Hepatocyte (in vitro differentiated cells): ENCODE measurements at regions not wholly inside any gene's neighbourhood (a gene's known extent, or its start where the extent isn't known, plus 50 kb on each side); places are given as distances from the start of the nearest gene placed in this dataset.
A peak's percentile ranks its signal among the peaks of the same experiment; 100 is the strongest.
"Not testable (repeated sequence)": the region's sequence is repeated elsewhere in the genome, so short reads cannot be mapped to it uniquely, and the experiment has no call there.

Source experiments
- DNase-seq: peaks from one replicate; pipeline ENCODE4 v3.0.0-alpha.2; 2016; ENCODE audit warnings: low spot score
- H2AFZ ChIP-seq: fragments of 200-600 bp; sonication (generic); 2 replicates; pipeline ENCODE4 v1.6.0; 2016; ENCODE audit warnings: antibody characterized with exemption, mild to moderate bottlenecking
- H3K27ac ChIP-seq: fragments of 200-600 bp; sonication (generic); 2 replicates; pipeline ENCODE4 v1.5.1; 2016; ENCODE audit warnings: mild to moderate bottlenecking
- H3K27me3 ChIP-seq: fragments of 200-600 bp; sonication (generic); 2 replicates; pipeline ENCODE4 v1.6.1; 2016
- H3K36me3 ChIP-seq: fragments of 200-600 bp; sonication (generic); replicated peaks from 2 replicates; pipeline ENCODE4 v1.5.1; 2016; ENCODE audit warnings: low read depth; ENCODE audit not compliant: insufficient read depth
- H3K4me1 ChIP-seq: fragments of 200-600 bp; sonication (generic); 2 replicates; pipeline ENCODE4 v1.5.1; 2016; ENCODE audit warnings: mild to moderate bottlenecking, moderate library complexity; ENCODE audit not compliant: insufficient read depth
- H3K4me2 ChIP-seq: fragments of 200-600 bp; sonication (generic); 2 replicates; pipeline ENCODE4 v1.6.0; 2016
- H3K4me3 ChIP-seq: fragments of 200-600 bp; sonication (generic); 2 replicates; pipeline ENCODE4 v1.5.1; 2016; ENCODE audit warnings: mild to moderate bottlenecking
- H3K79me2 ChIP-seq: fragments of 200-600 bp; sonication (generic); 2 replicates; pipeline ENCODE4 v1.6.0; 2017; ENCODE audit warnings: mild to moderate bottlenecking
- H3K9me2 ChIP-seq: fragments of 200-600 bp; sonication (generic); replicated peaks from 2 replicates; pipeline ENCODE4 v1.6.0; 2017; ENCODE audit warnings: mild to moderate bottlenecking; ENCODE audit not compliant: insufficient read depth
- H3K9me3 ChIP-seq: fragments of 200-600 bp; sonication (generic); 2 replicates; pipeline ENCODE4 v1.5.1; 2016; ENCODE audit warnings: low read depth, mild to moderate bottlenecking
- H4K20me1 ChIP-seq: fragments of 200-600 bp; sonication (generic); 2 replicates; pipeline ENCODE4 v1.6.0; 2016; ENCODE audit warnings: mild to moderate bottlenecking; ENCODE audit not compliant: insufficient read depth, poor library complexity, severe bottlenecking
- CTCF ChIP-seq: fragments of 200-600 bp; sonication (generic); IDR thresholded peaks from 2 replicates; pipeline ENCODE4 v1.5.1; 2016; ENCODE audit warnings: antibody characterized with exemption, mild to moderate bottlenecking; ENCODE audit not compliant: poor library complexity
- EZH2 ChIP-seq: fragments of 200-600 bp; sonication (generic); IDR thresholded peaks from 2 replicates; pipeline ENCODE4 v1.6.1; 2016; ENCODE audit warnings: antibody characterized with exemption, mild to moderate bottlenecking, borderline replicate concordance
- EZH2phosphoT487 ChIP-seq: fragments of 200-600 bp; sonication (generic); IDR thresholded peaks from one replicate; pipeline ENCODE4 v1.6.1; 2018; ENCODE audit warnings: antibody characterized with exemption, mild to moderate bottlenecking, low read depth, moderate library complexity; ENCODE audit not compliant: unreplicated experiment, severe bottlenecking
- WGBS: methylation state at CpG from one replicate; pipeline ENCODE4 v1.1.6; 2016; ENCODE audit warnings: low lambda C conversion rate; ENCODE audit errors: missing lambda C conversion rate; 5-methylcytosine and 5-hydroxymethylcytosine counted together

- TF ChIP-seq EZH2 (no peak), CTCF (no peak), EZH2phosphoT487 (no peak)
- H3K27ac ChIP-seq: no peak overlapping the region
- no peaks in the 10 kb centered on the region for H3K36me3 ChIP-seq
- H3K4me1 ChIP-seq: no peaks in the 10 kb centered on the region
- WGBS: 77% methylated on average over 3 of the region's 3 CpGs
- H2AFZ ChIP-seq: no peak overlapping the region
- DNase-seq: no peak
- H4K20me1 ChIP-seq: no peaks in the 10 kb centered on the region
- H3K9me3 ChIP-seq: no peaks in the 10 kb centered on the region
- H3K4me2 ChIP-seq: no peak overlapping the region
- H3K79me2 ChIP-seq: no peaks in the 10 kb centered on the region
- H3K4me3 ChIP-seq: no peak overlapping the region
- no peaks in the 10 kb centered on the region for H3K27me3 ChIP-seq
- H3K9me2 ChIP-seq: no peaks in the 10 kb centered on the region
Observed at GRCh38 chr6:9131201-9131600, 695.9 kb upstream of the SLC35B3 start.

GRCh38 chr6:9128970-9129369 lies 693.6 kb upstream of the SLC35B3 start:
- Histone ChIP-seq H3K9me2 (no peaks in the 10 kb centered on the region), H3K27me3 (no peaks in the 10 kb centered on the region), H3K4me2 (no peak overlapping the region), H4K20me1 (no peaks in the 10 kb centered on the region), H3K36me3 (no peaks in the 10 kb centered on the region), H2AFZ (no peak overlapping the region), H3K9me3 (no peaks in the 10 kb centered on the region), H3K27ac (no peak overlapping the region), H3K79me2 (no peaks in the 10 kb centered on the region), H3K4me3 (no peak overlapping the region), H3K4me1 (no peaks in the 10 kb centered on the region)
- no peak for DNase-seq
- 93% methylated on average over 2 of the region's 2 CpGs for WGBS
- no peak for TF ChIP-seq EZH2
- TF ChIP-seq EZH2phosphoT487: no peak
- no peak for TF ChIP-seq CTCF

GRCh38 chr6:9126878-9127560 lies 691.7 kb upstream of the SLC35B3 start:
- H3K79me2 ChIP-seq: no peaks in the 10 kb centered on the region
- no peaks in the 10 kb centered on the region for H4K20me1 ChIP-seq
- WGBS: 67% methylated on average over 10 of the region's 10 CpGs
- no peak overlapping the region for H3K4me3 ChIP-seq
- H3K9me2 ChIP-seq: no peaks in the 10 kb centered on the region
- peak; percentile 14 for DNase-seq
- TF ChIP-seq EZH2phosphoT487: no peak
- no peak for TF ChIP-seq EZH2
- TF ChIP-seq CTCF: no peak
- no peak overlapping the region for H3K4me2 ChIP-seq
- no peak overlapping the region for H3K27ac ChIP-seq
- no peaks in the 10 kb centered on the region for H3K4me1 ChIP-seq
- no peaks in the 10 kb centered on the region for H3K27me3 ChIP-seq
- no peaks in the 10 kb centered on the region for H3K36me3 ChIP-seq
- H2AFZ ChIP-seq: no peak overlapping the region
- H3K9me3 ChIP-seq: no peaks in the 10 kb centered on the region

- WGBS: 97% methylated on average over 10 of the region's 10 CpGs
- not testable (repeated sequence) for H3K27me3 ChIP-seq, H3K27ac ChIP-seq, H3K9me3 ChIP-seq, H3K4me2 ChIP-seq, H3K9me2 ChIP-seq, H2AFZ ChIP-seq, H3K4me3 ChIP-seq, H3K36me3 ChIP-seq, H3K4me1 ChIP-seq, H4K20me1 ChIP-seq, DNase-seq, H3K79me2 ChIP-seq
Observed at GRCh38 chr6:9126034-9126433, 690.7 kb upstream of the SLC35B3 start.
